ENCODE measurements at regions not wholly inside any gene's neighbourhood (a gene's known extent, or its start where the extent isn't known, plus 50 kb on each side); places are given as distances from the start of the nearest gene placed in this dataset.

DNA sequence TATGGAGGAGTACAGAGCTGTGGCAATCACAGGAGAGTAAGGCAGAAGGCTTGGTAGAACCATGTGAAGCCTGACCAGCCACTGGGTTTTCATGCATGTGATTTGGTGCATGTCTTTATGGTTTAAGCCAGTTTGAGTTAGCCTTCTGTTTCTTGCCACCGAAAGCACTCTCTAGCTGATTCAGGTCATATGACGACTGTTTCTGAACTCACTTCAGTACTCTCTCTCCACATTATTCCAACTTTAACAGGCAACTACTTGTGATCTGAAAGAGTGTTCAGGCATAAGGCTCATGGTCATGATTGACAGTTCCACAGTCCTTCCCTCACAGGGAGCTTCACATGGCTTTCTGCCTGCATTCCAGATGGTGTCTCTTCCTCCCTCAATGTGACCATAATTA lies 63.3 kb upstream of the TAB2 start:
- H3K4me3 ChIP-seq (ENCODE audit: control insufficient read depth, low read depth, low read length): no peak overlapping the region
- TF ChIP-seq, protein P1, sequence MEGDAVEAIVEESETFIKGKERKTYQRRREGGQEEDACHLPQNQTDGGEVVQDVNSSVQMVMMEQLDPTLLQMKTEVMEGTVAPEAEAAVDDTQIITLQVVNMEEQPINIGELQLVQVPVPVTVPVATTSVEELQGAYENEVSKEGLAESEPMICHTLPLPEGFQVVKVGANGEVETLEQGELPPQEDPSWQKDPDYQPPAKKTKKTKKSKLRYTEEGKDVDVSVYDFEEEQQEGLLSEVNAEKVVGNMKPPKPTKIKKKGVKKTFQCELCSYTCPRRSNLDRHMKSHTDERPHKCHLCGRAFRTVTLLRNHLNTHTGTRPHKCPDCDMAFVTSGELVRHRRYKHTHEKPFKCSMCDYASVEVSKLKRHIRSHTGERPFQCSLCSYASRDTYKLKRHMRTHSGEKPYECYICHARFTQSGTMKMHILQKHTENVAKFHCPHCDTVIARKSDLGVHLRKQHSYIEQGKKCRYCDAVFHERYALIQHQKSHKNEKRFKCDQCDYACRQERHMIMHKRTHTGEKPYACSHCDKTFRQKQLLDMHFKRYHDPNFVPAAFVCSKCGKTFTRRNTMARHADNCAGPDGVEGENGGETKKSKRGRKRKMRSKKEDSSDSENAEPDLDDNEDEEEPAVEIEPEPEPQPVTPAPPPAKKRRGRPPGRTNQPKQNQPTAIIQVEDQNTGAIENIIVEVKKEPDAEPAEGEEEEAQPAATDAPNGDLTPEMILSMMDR (conservative IDR thresholded peaks at IDR 0.05; ENCODE audit: control insufficient read depth, insufficient read depth, low read depth, low read length): no peak
- no peak for DNase-seq (ENCODE audit: low read depth)

DNA sequence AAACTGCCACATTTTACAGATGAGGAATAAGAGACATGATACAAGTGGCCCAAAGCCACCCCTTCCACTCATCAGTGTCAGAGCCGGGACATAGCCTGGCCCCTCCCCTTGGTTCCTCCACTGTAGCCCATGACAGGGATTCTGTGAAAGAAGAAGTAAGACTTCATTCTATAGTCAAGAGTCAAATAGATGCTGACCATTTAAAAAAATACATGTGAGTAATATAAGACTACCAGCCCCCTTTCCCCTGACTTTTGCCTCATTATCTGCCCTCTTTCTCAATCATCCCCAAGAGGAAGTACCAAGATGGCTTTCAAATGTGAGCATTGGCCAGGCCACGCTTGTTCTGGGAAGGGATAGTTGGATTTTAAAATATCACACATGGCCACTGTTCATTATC lies 57.8 kb upstream of the TAB2 start:
- TF ChIP-seq, protein P1 (conservative IDR thresholded peaks at IDR 0.05; ENCODE audit: control insufficient read depth, insufficient read depth, low read depth, low read length): no peak
- DNase-seq (ENCODE audit: low read depth): no peak
- H3K4me3 ChIP-seq (ENCODE audit: control insufficient read depth, low read depth, low read length): no peak overlapping the region

DNA sequence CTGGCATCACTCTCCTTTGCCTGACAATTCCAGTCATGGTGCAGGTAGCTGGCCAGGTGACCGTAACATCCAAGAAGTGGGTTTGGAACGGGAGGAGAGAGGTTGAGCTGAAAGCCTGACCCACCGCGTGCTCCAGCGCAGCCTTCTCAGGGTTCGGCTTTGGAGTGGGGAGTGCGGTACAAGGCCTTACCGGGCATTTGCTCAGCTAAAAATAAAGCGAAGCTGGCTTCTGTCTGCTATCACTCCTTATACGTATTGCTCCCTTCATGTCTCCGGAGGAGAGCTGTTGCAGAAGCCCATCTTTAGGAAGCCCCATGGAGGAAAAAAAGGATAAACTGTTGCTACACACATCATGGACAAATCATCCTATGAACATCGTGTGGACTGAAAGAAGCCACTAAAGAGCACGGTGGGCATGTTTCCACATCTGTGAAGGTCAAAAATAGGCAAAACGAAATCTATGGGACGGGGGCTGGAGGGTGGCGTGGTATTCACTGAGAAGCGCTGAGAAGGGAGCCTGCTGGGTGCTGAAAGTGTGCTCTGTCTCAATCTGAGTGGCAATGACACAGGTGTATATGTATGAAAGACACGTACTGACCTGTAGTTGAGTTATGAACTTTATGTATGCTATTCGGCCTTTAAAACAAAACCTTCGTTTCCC lies 57.2 kb upstream of the TAB2 start:
- DNase-seq (ENCODE audit: low read depth): no peak
- TF ChIP-seq, protein P1 (conservative IDR thresholded peaks at IDR 0.05; ENCODE audit: control insufficient read depth, insufficient read depth, low read depth, low read length): no peak
- no peak overlapping the region for H3K4me3 ChIP-seq (ENCODE audit: control insufficient read depth, low read depth, low read length)

DNA sequence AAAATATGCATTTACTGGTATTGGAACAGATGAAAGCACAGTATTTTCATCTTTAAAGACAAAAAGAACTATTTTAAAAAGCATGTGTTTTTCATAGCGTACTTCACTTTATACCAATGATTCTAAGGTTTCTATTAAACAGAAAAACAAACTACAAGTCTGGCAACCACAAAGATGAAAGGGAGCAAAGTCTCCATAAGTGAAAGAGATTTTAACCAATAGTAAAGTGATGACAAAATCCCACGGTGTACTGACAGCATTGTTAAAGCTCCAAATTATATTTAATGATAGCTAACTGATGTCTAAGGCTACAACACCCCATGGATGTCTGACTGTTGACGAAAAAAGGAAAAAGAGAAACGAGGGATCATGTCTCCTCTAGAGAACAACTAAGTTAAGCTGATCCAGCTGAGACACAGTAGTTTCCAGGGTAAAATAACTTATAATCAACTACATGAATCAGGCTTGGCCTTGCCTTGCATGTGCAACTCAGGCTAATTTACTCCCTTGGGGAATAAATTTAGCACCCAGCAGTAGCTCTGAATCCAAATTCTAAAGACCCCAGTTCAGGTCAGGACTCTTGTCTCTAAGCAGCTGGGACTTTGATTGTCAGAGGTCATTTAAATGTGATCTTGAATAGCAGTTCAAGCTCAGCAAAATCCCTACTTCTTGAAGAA lies 56.0 kb upstream of the TAB2 start:
- no peak overlapping the region for H3K4me3 ChIP-seq (ENCODE audit: control insufficient read depth, low read depth, low read length)
- TF ChIP-seq, protein P1 (conservative IDR thresholded peaks at IDR 0.05; ENCODE audit: control insufficient read depth, insufficient read depth, low read depth, low read length): no peak
- DNase-seq (ENCODE audit: low read depth): no peak

DNA sequence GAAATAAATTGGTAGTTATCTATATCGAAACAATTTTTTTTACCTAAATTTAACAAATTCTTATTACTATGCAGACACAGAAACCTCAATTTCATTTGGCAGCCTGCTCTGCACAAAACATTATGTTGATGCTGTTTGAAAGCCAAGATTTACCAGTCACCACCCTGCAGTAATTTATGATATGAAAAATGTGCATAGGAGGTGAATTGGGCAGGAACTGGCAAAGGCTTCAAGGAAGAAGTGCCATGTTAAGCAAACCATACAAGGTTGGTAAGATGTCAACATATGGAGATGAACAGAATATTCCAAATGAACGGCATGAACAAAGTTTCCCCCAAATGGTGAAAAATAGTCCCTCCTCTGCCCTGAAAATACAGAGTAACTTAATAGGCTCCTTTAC lies 54.2 kb upstream of the TAB2 start:
- H3K4me3 ChIP-seq (ENCODE audit: control insufficient read depth, low read depth, low read length): no peak overlapping the region
- TF ChIP-seq, protein P1 (conservative IDR thresholded peaks at IDR 0.05; ENCODE audit: control insufficient read depth, insufficient read depth, low read depth, low read length): no peak
- DNase-seq (ENCODE audit: low read depth): no peak

DNA sequence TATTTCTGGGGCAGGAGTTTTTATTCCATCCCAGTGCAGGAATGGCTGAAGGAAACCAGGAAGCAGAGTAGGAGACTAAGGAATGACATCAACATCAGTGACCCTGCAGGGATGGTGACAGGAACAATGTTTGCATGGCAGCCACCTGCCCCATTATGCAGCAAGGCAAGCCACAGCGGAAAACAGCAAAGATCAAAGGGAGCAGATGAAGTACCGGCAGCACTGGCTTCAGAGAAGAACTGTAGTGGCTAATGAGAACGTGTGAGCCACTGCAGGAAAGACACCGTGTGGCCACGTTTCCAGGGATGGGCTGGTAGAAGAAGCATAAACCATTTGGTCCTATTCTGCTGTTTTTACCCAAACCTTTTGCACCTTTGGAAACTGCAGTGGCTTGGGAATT lies 52.9 kb upstream of the TAB2 start:
- no peak overlapping the region for H3K4me3 ChIP-seq (ENCODE audit: control insufficient read depth, low read depth, low read length)
- DNase-seq (ENCODE audit: low read depth): no peak
- TF ChIP-seq, protein P1 (conservative IDR thresholded peaks at IDR 0.05; ENCODE audit: control insufficient read depth, insufficient read depth, low read depth, low read length): no peak
